Pancreas (tissue), 10 donors: ENCODE measurements at regions not wholly inside any gene's neighbourhood (a gene's known extent, or its start where the extent isn't known, plus 50 kb on each side); places are given as distances from the start of the nearest gene placed in this dataset.

Experiments used
- ATAC-seq, 4 donors: fragments of 200-7000 bp; cut with Tn5 transposase; one replicate each; pipeline versions ENCODE4 v1.8.0 to v1.9.1; 2020; ENCODE audit warnings: mild to moderate bottlenecking in 4 of 4, moderate library complexity in 4 of 4
- DNase-seq, 6 donors: peaks; one replicate each; pipeline ENCODE4 v3.0.0-alpha.2; 2020
- FAIRE-seq: peaks from 2 replicates; lab custom pipeline; 2012; peaks lifted over from hg19 to GRCh38; lab: Jason Lieb, UNC
- H3K27ac ChIP-seq, 4 donors: fragments of 200-600 bp; sonication (generic); 1 replicate in 3 of 4; 2 replicates in 1 of 4; pipeline versions ENCODE4 v1.5.0 to v1.8.0; 2020
- H3K27me3 ChIP-seq, 4 donors: fragments of 200-600 bp; one replicate each; pipeline ENCODE4 v1.8.0; 2021
- H3K36me3 ChIP-seq, 3 donors: fragments of 200-600 bp; sonication (generic) in 1 of 3; one replicate each; pipeline versions ENCODE4 v1.5.0 to v1.8.0; 2020 to 2021
- H3K4me1 ChIP-seq, 3 donors: fragments of 200-600 bp; one replicate each; pipeline ENCODE4 v1.8.0; 2021
- H3K4me3 ChIP-seq, 4 donors: fragments of 200-600 bp; sonication (generic) in 2 of 4; one replicate each; pipeline versions ENCODE4 v1.5.0 to v1.8.0; 2020 to 2021
- H3K9me3 ChIP-seq, 4 donors: fragments of 200-600 bp; one replicate each; pipeline ENCODE4 v1.8.0; 2021
- CTCF ChIP-seq, 4 donors: fragments of 200-600 bp; sonication (generic) in 3 of 4; IDR thresholded peaks; one replicate each; pipeline versions ENCODE4 v1.5.0 to v1.8.0; 2021; ENCODE audit warnings: antibody characterized with exemption in 4 of 4
- WGBS, 2 donors: extraction: QIAGEN DNeasy Blood & Tissue Kit; methylation state at CpG; one replicate each; pipeline ENCODE4 v1.1.7; 2013; 5-methylcytosine and 5-hydroxymethylcytosine counted together
- intact Hi-C, 3 donors: fragments of 100-400 bp; cut with DNase I; formaldehyde crosslinking; loops; one replicate each; pipeline versions ENCODE4 v1.11.1 to v1.14.2; 2022
- donor health status: healthy with polysubstance abuse.
- donor health status: DM: no; HTN: no; CAD: no; lungs with moderate emphysema.
- donor health status: DM: no; HTN: no; CAD: no.
- donor health status: control.
- donor health status: control.
- donor health status: Bipolar disorder and iron deficiency.
- donor health status: DM: yes; HTN: yes; CAD: no.
- donor health status: DM: no; HTN: no; CAD: no.
- donor health status: DM: no; HTN: no; CAD: no.
- donor health status: DM: yes; HTN: yes; CAD: no.

GRCh38 chr20:51160821-51161220 lies 137.9 kb upstream of the KCNG1 start:
- intact Hi-C loops: no loop called here
- WGBS, 2 donors: 43 to 51% methylated on average over 4 to 6 of the region's 6 CpGs
- FAIRE-seq (no peak), DNase-seq (no peak), ATAC-seq (no peak)
- Histone ChIP-seq H3K4me1 (no peaks in the 10 kb centered on the region), H3K36me3 (no peaks in the 10 kb centered on the region), H3K9me3 (no peaks in the 10 kb centered on the region), H3K4me3 (no peak overlapping the region), H3K27me3 (no peaks in the 10 kb centered on the region), H3K27ac (no peak overlapping the region)
- no peak for TF ChIP-seq CTCF (IDR thresholded peaks at IDR 0.05)

- H3K4me3 ChIP-seq: no peak overlapping the region
- ATAC-seq (no peak), DNase-seq (no peak), FAIRE-seq (no peak)
- H3K27me3 ChIP-seq: no peaks in the 10 kb centered on the region
- no peak overlapping the region for H3K27ac ChIP-seq
- intact Hi-C loops: no loop called here
- no peaks in the 10 kb centered on the region for H3K4me1 ChIP-seq
- no peaks in the 10 kb centered on the region for H3K36me3 ChIP-seq
- 35 to 44% methylated on average over 2 of the region's 2 CpGs for WGBS, 2 donors
- no peak for TF ChIP-seq CTCF (IDR thresholded peaks at IDR 0.05)
- H3K9me3 ChIP-seq: no peaks in the 10 kb centered on the region
Measured at GRCh38 chr20:51159981-51160380, 137.1 kb upstream of the KCNG1 start.

- no peaks in the 10 kb centered on the region for H3K27me3 ChIP-seq
- 47 to 65% methylated on average over 8 of the region's 8 CpGs for WGBS, 2 donors
- intact Hi-C loops: no loop called here
- DNase-seq (no peak), ATAC-seq (no peak), FAIRE-seq (no peak)
- H3K27ac ChIP-seq: no peak overlapping the region
- TF ChIP-seq CTCF (IDR thresholded peaks at IDR 0.05): no peak
- H3K36me3 ChIP-seq: no peaks in the 10 kb centered on the region
- no peak overlapping the region for H3K4me3 ChIP-seq
- H3K4me1 ChIP-seq: no peaks in the 10 kb centered on the region
- no peaks in the 10 kb centered on the region for H3K9me3 ChIP-seq
Measured at GRCh38 chr20:51159303-51159702, 136.4 kb upstream of the KCNG1 start.

- TF ChIP-seq CTCF (IDR thresholded peaks at IDR 0.05): no peak
- H3K27ac ChIP-seq: no peak overlapping the region
- DNase-seq (no peak), ATAC-seq (no peak), FAIRE-seq (no peak)
- intact Hi-C loops: no loop called here
- H3K4me1 ChIP-seq: no peaks in the 10 kb centered on the region
- no peaks in the 10 kb centered on the region for H3K9me3 ChIP-seq
- no peaks in the 10 kb centered on the region for H3K36me3 ChIP-seq
- no peak overlapping the region for H3K4me3 ChIP-seq
- H3K27me3 ChIP-seq: no peaks in the 10 kb centered on the region
- WGBS, 2 donors: 57 to 75% methylated on average over 7 of the region's 7 CpGs
Measured at GRCh38 chr20:51158226-51158625, 135.3 kb upstream of the KCNG1 start.

- Histone ChIP-seq H3K4me3 (no peak overlapping the region), H3K36me3 (no peaks in the 10 kb centered on the region), H3K27me3 (no peaks in the 10 kb centered on the region), H3K27ac (no peak overlapping the region), H3K4me1 (no peaks in the 10 kb centered on the region), H3K9me3 (no peaks in the 10 kb centered on the region)
- FAIRE-seq (no peak), ATAC-seq (peak in 2 of 4 donors; percentile 48 to 53), DNase-seq (no peak)
- intact Hi-C loops: no loop called here
- WGBS, 2 donors: 24 to 38% methylated on average over 17 of the region's 17 CpGs
- no peak for TF ChIP-seq CTCF (IDR thresholded peaks at IDR 0.05)
Measured at GRCh38 chr20:51156041-51156982, 133.4 kb upstream of the KCNG1 start.
